NB4 (cell line): ENCODE measurements at regions not wholly inside any gene's neighbourhood (a gene's known extent, or its start where the extent isn't known, plus 50 kb on each side); places are given as distances from the start of the nearest gene placed in this dataset.

Experiments used
- CTCF ChIP-seq: IDR thresholded peaks from one replicate; pipeline ENCODE4 v1.5.1; 2012; ENCODE audit warnings: low read depth, low read length
- MAX ChIP-seq: IDR thresholded peaks from 2 replicates; pipeline ENCODE4 v1.6.1; 2011; ENCODE audit warnings: low read depth, low read length
- POLR2A ChIP-seq: IDR thresholded peaks from 2 replicates; pipeline ENCODE4 v1.6.1; 2011; ENCODE audit warnings: mild to moderate bottlenecking; ENCODE audit not compliant: insufficient read length; ENCODE audit errors: extremely low read depth

GRCh38 chr16:55929181-55929580, 54.0 kb upstream of the CES5A start:
- no peak for TF ChIP-seq CTCF
- TF ChIP-seq POLR2A = no peak
- TF ChIP-seq MAX = no peak
